Body of pancreas (tissue), 4 donors: ENCODE measurements at regions not wholly inside any gene's neighbourhood (a gene's known extent, or its start where the extent isn't known, plus 50 kb on each side); places are given as distances from the start of the nearest gene placed in this dataset.

Source experiments
- ATAC-seq: fragments of 150-250 bp; one replicate; pipeline ENCODE4 v1.9.1; 2016
- DNase-seq, 4 donors: peaks; one replicate each; pipeline ENCODE4 v3.0.0-alpha.2; 2019
- H3K27ac ChIP-seq, 4 donors: fragments of 200-600 bp; sonication (generic); 1 replicate in 3 of 4; 2 replicates in 1 of 4; pipeline versions ENCODE4 v1.5.1 to v1.6.1; 2016 to 2019; ENCODE audit warnings: mild to moderate bottlenecking in 1 of 4, mixed read lengths in 1 of 4, moderate library complexity in 1 of 4
- H3K27me3 ChIP-seq, 2 donors: fragments of 200-600 bp; sonication (generic); one replicate each; pipeline ENCODE4 v1.6.0; 2016; ENCODE audit warnings: mild to moderate bottlenecking in 1 of 2
- H3K36me3 ChIP-seq, 2 donors: fragments of 200-600 bp; sonication (generic); replicated peaks in 1 of 2; 2 replicates each; pipeline ENCODE4 v1.5.1; 2016; ENCODE audit warnings: low read depth in 2 of 2; ENCODE audit not compliant: insufficient read depth in 1 of 2
- H3K4me1 ChIP-seq: fragments of 200-600 bp; sonication (generic); one replicate; pipeline ENCODE4 v1.6.0; 2016
- H3K4me3 ChIP-seq, 2 donors: fragments of 200-600 bp; sonication (generic); 1 replicate in 1 of 2; 2 replicates in 1 of 2; pipeline ENCODE4 v1.5.1; 2016 to 2019
- H3K9me3 ChIP-seq, 3 donors: fragments of 200-600 bp; sonication (generic); 1 replicate in 2 of 3; 2 replicates in 1 of 3; pipeline ENCODE4 v1.5.1; 2016
- CTCF ChIP-seq, 7 experiments: fragments of 450-650 bp in 4 of 7; fragments of 200-600 bp in 3 of 7; sonication (generic) in 3 of 7; IDR thresholded peaks; one replicate each; pipeline ENCODE4 v1.5.1; 2016 to 2019; ENCODE audit warnings: antibody characterized with exemption in 7 of 7
- POLR2A ChIP-seq, 3 donors: fragments of 450-650 bp; IDR thresholded peaks; one replicate each; pipeline ENCODE4 v1.6.1; 2016; ENCODE audit warnings: antibody characterized with exemption in 3 of 3, mild to moderate bottlenecking in 2 of 3
- WGBS, 2 donors: methylation state at CpG; one replicate each; pipeline ENCODE4 v1.1.5; 2017; 5-methylcytosine and 5-hydroxymethylcytosine counted together
- intact Hi-C: fragments of 100-400 bp; cut with DNase I; formaldehyde crosslinking; loops from one replicate; pipeline ENCODE4 v1.15.1; 2023

GRCh38 chr4:45122406-45122805, 396.1 kb upstream of the GNPDA2 start:
- Histone ChIP-seq H3K36me3 (no peaks in the 10 kb centered on the region), H3K4me1 (no peaks in the 10 kb centered on the region), H3K27ac (no peak overlapping the region), H3K4me3 (no peak overlapping the region), H3K9me3 (no peaks in the 10 kb centered on the region), H3K27me3 (no peaks in the 10 kb centered on the region)
- WGBS, 2 donors, result 31 to 44% methylated on average over 2 of the region's 2 CpGs
- ATAC-seq (no peak), DNase-seq (no peak)
- no peak for TF ChIP-seq POLR2A (IDR thresholded peaks at IDR 0.05)
- TF ChIP-seq CTCF (IDR thresholded peaks at IDR 0.05), result no peak
- intact Hi-C loops, result no loop called here

- H3K27me3 ChIP-seq, result no peaks in the 10 kb centered on the region
- H3K4me3 ChIP-seq, result no peak overlapping the region
- intact Hi-C loops, result no loop called here
- no peaks in the 10 kb centered on the region for H3K36me3 ChIP-seq
- H3K27ac ChIP-seq, result no peak overlapping the region
- H3K4me1 ChIP-seq, result no peaks in the 10 kb centered on the region
- no peak for ATAC-seq
- WGBS, 2 donors, result 59 to 60% methylated on average over 2 of the region's 2 CpGs
- no peak for DNase-seq
- no peaks in the 10 kb centered on the region for H3K9me3 ChIP-seq
- TF ChIP-seq CTCF (IDR thresholded peaks at IDR 0.05), result no peak
- TF ChIP-seq POLR2A (IDR thresholded peaks at IDR 0.05), result no peak
Observed at GRCh38 chr4:45121426-45121975, 395.1 kb upstream of the GNPDA2 start.

- WGBS, 2 donors, result 30 to 42% methylated on average over 3 of the region's 3 CpGs
- H3K27me3 ChIP-seq, result no peaks in the 10 kb centered on the region
- no peak overlapping the region for H3K4me3 ChIP-seq
- peak overlapping the region in 1 of 4 donors; percentile 34 for H3K27ac ChIP-seq
- peak in 3 of 4 donors; percentile 13 to 38 (median 28) for DNase-seq
- TF ChIP-seq CTCF (IDR thresholded peaks at IDR 0.05) (no peak), POLR2A (IDR thresholded peaks at IDR 0.05) (no peak)
- intact Hi-C loops, result no loop called here
- no peaks in the 10 kb centered on the region for H3K4me1 ChIP-seq
- H3K36me3 ChIP-seq, result no peaks in the 10 kb centered on the region
- ATAC-seq, result peak; percentile 84
- no peaks in the 10 kb centered on the region for H3K9me3 ChIP-seq
Observed at GRCh38 chr4:45120163-45120562, 393.8 kb upstream of the GNPDA2 start.

GRCh38 chr4:45119376-45119775, 393.0 kb upstream of the GNPDA2 start:
- intact Hi-C loops, result no loop called here
- H3K4me3 ChIP-seq, result no peak overlapping the region
- DNase-seq (no peak), ATAC-seq (no peak)
- no peaks in the 10 kb centered on the region for H3K9me3 ChIP-seq
- H3K36me3 ChIP-seq, result no peaks in the 10 kb centered on the region
- no peak for TF ChIP-seq POLR2A (IDR thresholded peaks at IDR 0.05)
- no peak for TF ChIP-seq CTCF (IDR thresholded peaks at IDR 0.05)
- H3K27me3 ChIP-seq, result no peaks in the 10 kb centered on the region
- 29 to 33% methylated on average over 1 of the region's 1 CpG for WGBS, 2 donors
- peak overlapping the region in 1 of 4 donors; percentile 34 for H3K27ac ChIP-seq
- H3K4me1 ChIP-seq, result no peaks in the 10 kb centered on the region

- no peaks in the 10 kb centered on the region for H3K9me3 ChIP-seq
- intact Hi-C loops, result no loop called here
- no peak overlapping the region for H3K4me3 ChIP-seq
- no peaks in the 10 kb centered on the region for H3K36me3 ChIP-seq
- TF ChIP-seq CTCF (IDR thresholded peaks at IDR 0.05) (no peak), POLR2A (IDR thresholded peaks at IDR 0.05) (no peak)
- H3K27me3 ChIP-seq, result no peaks in the 10 kb centered on the region
- H3K27ac ChIP-seq, result no peak overlapping the region
- DNase-seq (no peak), ATAC-seq (no peak)
- no peaks in the 10 kb centered on the region for H3K4me1 ChIP-seq
Observed at GRCh38 chr4:45102716-45103115, 376.4 kb upstream of the GNPDA2 start.
